ENCODE measurements at regions not wholly inside any gene's neighbourhood (a gene's known extent, or its start where the extent isn't known, plus 50 kb on each side); places are given as distances from the start of the nearest gene placed in this dataset.

GRCh38 chr20:21640556-21640955, 64.9 kb upstream of the PAX1 start:
- Histone ChIP-seq H3K23ac (ENCODE audit: insufficient read length, low read depth, low read length) (no peak overlapping the region), H2AK5ac (ENCODE audit: insufficient read length, low read length) (no peak overlapping the region), H3K4ac (ENCODE audit: low read depth, low read length) (no peak overlapping the region), H4K91ac (ENCODE audit: insufficient read length, low read depth, low read length) (no peak overlapping the region), H4K20me1 (ENCODE audit: control insufficient read depth, insufficient read depth, insufficient read length) (no peaks in the 10 kb centered on the region), H3K79me2 (ENCODE audit: insufficient read depth, low read length) (no peaks in the 10 kb centered on the region), H2BK5ac (ENCODE audit: insufficient read length, low read length) (no peak overlapping the region), H2BK120ac (ENCODE audit: low read depth, low read length, poor library complexity, severe bottlenecking) (no peak overlapping the region), H2BK20ac (ENCODE audit: low read depth, low read length, poor library complexity, severe bottlenecking) (no peak overlapping the region), H3K27me3 (ENCODE audit: insufficient read depth, low read length) (no peaks in the 10 kb centered on the region), H3K14ac (ENCODE audit: insufficient read depth, low read length) (no peak overlapping the region), H2AFZ (ENCODE audit: low read length) (no peak overlapping the region), H3K79me1 (ENCODE audit: insufficient read depth, low read depth, low read length, poor library complexity, severe bottlenecking) (no peaks in the 10 kb centered on the region), H2BK12ac (ENCODE audit: insufficient read length, low read depth, low read length) (no peak overlapping the region), H3K56ac (ENCODE audit: insufficient read length, low read depth, low read length) (no peak overlapping the region), H4K5ac (ENCODE audit: insufficient read length, low read depth, low read length) (no peak overlapping the region), H3K4me1 (ENCODE audit: insufficient read depth, low read length) (no peaks in the 10 kb centered on the region), H3K9ac (ENCODE audit: extremely low read depth, insufficient read length, low read length) (no peak overlapping the region), H3K23me2 (ENCODE audit: insufficient read length, low read depth, low read length, poor library complexity, severe bottlenecking) (no peaks in the 10 kb centered on the region), H3K18ac (ENCODE audit: insufficient read length, low read depth, low read length) (no peak overlapping the region), H2BK15ac (ENCODE audit: low read depth, low read length) (no peak overlapping the region), H3K9me3 (ENCODE audit: control insufficient read depth, low read depth, low read length) (no peaks in the 10 kb centered on the region), H4K8ac (replicated peaks; ENCODE audit: insufficient read length, low read depth, low read length) (no peak overlapping the region), H3K27ac (ENCODE audit: insufficient read length, low read depth, low read length) (no peak overlapping the region), H3T11ph (ENCODE audit: low read length) (no peak overlapping the region), H3K4me2 (ENCODE audit: insufficient read depth, insufficient read length, low read length) (no peak overlapping the region)
- peak; percentile 69 for DNase-seq
- TF ChIP-seq CTCF (conservative IDR thresholded peaks at IDR 0.05), result peak; percentile 77
- no peaks in the 10 kb centered on the region for H3K36me3 Mint-ChIP-seq (ENCODE audit: insufficient read depth in 1 of 3, low read depth in 3 of 3)
- H3K27ac Mint-ChIP-seq, result no peak overlapping the region
- H3K27me3 Mint-ChIP-seq (ENCODE audit: low read depth), result peaks cover 35% of the 10 kb centered on the region
- WGBS (ENCODE audit: extremely low coverage, insufficient read length, low lambda C conversion rate), result no CpG with 5 or more reads among the region's 4 CpGs
- H3K4me3 Mint-ChIP-seq, result no peak overlapping the region
- H3K9me3 Mint-ChIP-seq, result peaks cover 3 to 4% of the 10 kb centered on the region in 2 experiments; a peak in 2 of 5 replicates
- peaks cover 0 to 4% of the 10 kb centered on the region in 2 experiments; a peak in 2 of 4 replicates for H3K4me1 Mint-ChIP-seq

Data from H9 (cell line).